ENCODE measurements at regions not wholly inside any gene's neighbourhood (a gene's known extent, or its start where the extent isn't known, plus 50 kb on each side); places are given as distances from the start of the nearest gene placed in this dataset.

- Histone ChIP-seq H3K36me3 (ENCODE audit: insufficient read depth, low read length) (no peaks in the 10 kb centered on the region), H3K4me3 (ENCODE audit: low read length, poor library complexity, severe bottlenecking) (no peak overlapping the region), H3K27me3 (ENCODE audit: insufficient read depth, low read length, poor library complexity, severe bottlenecking) (no peaks in the 10 kb centered on the region), H2AFZ (ENCODE audit: low read length) (no peak overlapping the region), H3K79me2 (ENCODE audit: insufficient read depth, low read length) (no peaks in the 10 kb centered on the region), H3F3A (ENCODE audit: low read depth) (no peaks in the 10 kb centered on the region), H3K9me2 (replicated peaks; ENCODE audit: low read depth, low read length) (no peaks in the 10 kb centered on the region), H3K4me2 (ENCODE audit: low read depth, low read length, poor library complexity, severe bottlenecking) (no peak overlapping the region), H3K9me3 (ENCODE audit: insufficient read depth, low read depth, low read length) (no peaks in the 10 kb centered on the region), H3K9ac (ENCODE audit: low read depth, low read length, poor library complexity, severe bottlenecking) (no peak overlapping the region), H3K4me1 (ENCODE audit: insufficient read depth, low read length, poor library complexity, severe bottlenecking) (peaks cover 9% of the 10 kb centered on the region), H4K20me1 (ENCODE audit: insufficient read depth, low read length, poor library complexity, severe bottlenecking) (no peaks in the 10 kb centered on the region)
- TF ChIP-seq CTCF (conservative IDR thresholded peaks at IDR 0.05; ENCODE audit: low read length) (no peak), EZH2phosphoT487 (IDR thresholded peaks at IDR 0.05; ENCODE audit: borderline replicate concordance) (no peak)
These were observed 141.2 kb downstream of the DHX15 start for GRCh38 chr4:24443200-24443599.

GRCh38 chr4:24440765-24441164 lies 143.6 kb downstream of the DHX15 start:
- no peak for TF ChIP-seq EZH2phosphoT487 (IDR thresholded peaks at IDR 0.05; ENCODE audit: borderline replicate concordance)
- TF ChIP-seq CTCF (conservative IDR thresholded peaks at IDR 0.05; ENCODE audit: low read length), result no peak

DNA sequence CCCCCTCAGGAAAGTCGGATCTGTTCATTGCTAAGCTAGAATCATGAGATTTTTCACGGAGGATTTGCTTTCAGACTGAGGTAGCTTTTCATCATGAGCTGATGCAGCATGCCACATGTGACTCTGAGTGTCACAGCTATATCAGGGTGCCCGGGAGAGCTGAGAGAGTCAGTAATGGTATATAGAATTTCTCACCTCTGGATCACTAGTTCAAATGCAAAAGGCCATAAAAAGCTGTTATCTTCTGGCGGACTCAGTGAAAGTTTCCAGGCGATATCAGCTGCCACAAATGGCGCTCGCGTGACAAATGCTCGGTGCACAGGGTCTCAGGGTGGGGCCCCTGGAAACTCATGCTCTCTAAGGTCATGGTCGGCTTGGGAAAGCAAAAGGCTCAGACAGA lies 150.1 kb downstream of the DHX15 start:
- Histone ChIP-seq H3K27me3 (ENCODE audit: insufficient read depth, low read length, poor library complexity, severe bottlenecking) (no peaks in the 10 kb centered on the region), H3K79me2 (ENCODE audit: insufficient read depth, low read length) (no peaks in the 10 kb centered on the region), H3K4me2 (ENCODE audit: low read depth, low read length, poor library complexity, severe bottlenecking) (no peak overlapping the region), H3K9me2 (replicated peaks; ENCODE audit: low read depth, low read length) (no peaks in the 10 kb centered on the region), H3K36me3 (ENCODE audit: insufficient read depth, low read length) (no peaks in the 10 kb centered on the region), H3K4me3 (ENCODE audit: low read length, poor library complexity, severe bottlenecking) (no peak overlapping the region), H3F3A (ENCODE audit: low read depth) (no peaks in the 10 kb centered on the region), H3K9ac (ENCODE audit: low read depth, low read length, poor library complexity, severe bottlenecking) (no peak overlapping the region), H4K20me1 (ENCODE audit: insufficient read depth, low read length, poor library complexity, severe bottlenecking) (no peaks in the 10 kb centered on the region), H3K4me1 (ENCODE audit: insufficient read depth, low read length, poor library complexity, severe bottlenecking) (no peaks in the 10 kb centered on the region), H3K9me3 (ENCODE audit: insufficient read depth, low read depth, low read length) (no peaks in the 10 kb centered on the region; the same call in 1 of the 2 replicates), H2AFZ (ENCODE audit: low read length) (no peak overlapping the region)
- TF ChIP-seq CTCF (conservative IDR thresholded peaks at IDR 0.05; ENCODE audit: low read length), result no peak
- no peak for TF ChIP-seq EZH2phosphoT487 (IDR thresholded peaks at IDR 0.05; ENCODE audit: borderline replicate concordance)

More at GRCh38 chr4:24440765-24441164, 143.6 kb downstream of the DHX15 start:
- H2AFZ ChIP-seq (ENCODE audit: low read length), result no peak overlapping the region
- H3K9me3 ChIP-seq (ENCODE audit: insufficient read depth, low read depth, low read length), result no peaks in the 10 kb centered on the region; the same call in 1 of the 2 replicates
- H3K79me2 ChIP-seq (ENCODE audit: insufficient read depth, low read length), result no peaks in the 10 kb centered on the region
- H3K4me1 ChIP-seq (ENCODE audit: insufficient read depth, low read length, poor library complexity, severe bottlenecking), result no peaks in the 10 kb centered on the region
- no peaks in the 10 kb centered on the region for H3K36me3 ChIP-seq (ENCODE audit: insufficient read depth, low read length)
- H3K4me2 ChIP-seq (ENCODE audit: low read depth, low read length, poor library complexity, severe bottlenecking), result no peak overlapping the region
- H3F3A ChIP-seq (ENCODE audit: low read depth), result no peaks in the 10 kb centered on the region
- no peaks in the 10 kb centered on the region for H3K27me3 ChIP-seq (ENCODE audit: insufficient read depth, low read length, poor library complexity, severe bottlenecking)
- no peak overlapping the region for H3K9ac ChIP-seq (ENCODE audit: low read depth, low read length, poor library complexity, severe bottlenecking)
- no peaks in the 10 kb centered on the region for H3K9me2 ChIP-seq (replicated peaks; ENCODE audit: low read depth, low read length)
- no peaks in the 10 kb centered on the region for H4K20me1 ChIP-seq (ENCODE audit: insufficient read depth, low read length, poor library complexity, severe bottlenecking)
- no peak overlapping the region for H3K4me3 ChIP-seq (ENCODE audit: low read length, poor library complexity, severe bottlenecking)
